Duodenal mucosa (tissue), 2 donors: ENCODE measurements at regions not wholly inside any gene's neighbourhood (a gene's known extent, or its start where the extent isn't known, plus 50 kb on each side); places are given as distances from the start of the nearest gene placed in this dataset.
"Not testable (repeated sequence)": the region's sequence is repeated elsewhere in the genome, so short reads cannot be mapped to it uniquely, and the experiment has no call there.

Source experiments
- H3K27ac ChIP-seq: one replicate; pipeline ENCODE4 v1.7.0; 2013; ENCODE audit warnings: low read depth, low read length
- H3K27me3 ChIP-seq, 2 donors: one replicate each; pipeline ENCODE4 v1.7.0; 2013; ENCODE audit warnings: low read length in 2 of 2, control low read depth in 1 of 2; ENCODE audit not compliant: insufficient read depth in 2 of 2, control insufficient read depth in 1 of 2
- H3K36me3 ChIP-seq, 2 donors: one replicate each; pipeline ENCODE4 v1.7.0; 2013; ENCODE audit warnings: low read length in 2 of 2, control low read depth in 1 of 2; ENCODE audit not compliant: insufficient read depth in 2 of 2, control insufficient read depth in 1 of 2
- H3K4me1 ChIP-seq, 2 donors: one replicate each; pipeline ENCODE4 v1.7.0; 2013; ENCODE audit warnings: low read length in 2 of 2, control low read depth in 1 of 2; ENCODE audit not compliant: insufficient read depth in 2 of 2, control insufficient read depth in 1 of 2
- H3K4me3 ChIP-seq, 2 donors: one replicate each; pipeline ENCODE4 v1.7.0; 2013; ENCODE audit warnings: low read length in 2 of 2, low read depth in 1 of 2
- H3K9ac ChIP-seq, 2 donors: one replicate each; pipeline ENCODE4 v1.7.0; 2013; ENCODE audit warnings: low read length in 2 of 2, low read depth in 1 of 2
- H3K9me3 ChIP-seq, 2 donors: one replicate each; pipeline ENCODE4 v1.7.0; 2013; ENCODE audit warnings: low read length in 2 of 2, control low read depth in 1 of 2; ENCODE audit not compliant: control insufficient read depth in 1 of 2

DNA sequence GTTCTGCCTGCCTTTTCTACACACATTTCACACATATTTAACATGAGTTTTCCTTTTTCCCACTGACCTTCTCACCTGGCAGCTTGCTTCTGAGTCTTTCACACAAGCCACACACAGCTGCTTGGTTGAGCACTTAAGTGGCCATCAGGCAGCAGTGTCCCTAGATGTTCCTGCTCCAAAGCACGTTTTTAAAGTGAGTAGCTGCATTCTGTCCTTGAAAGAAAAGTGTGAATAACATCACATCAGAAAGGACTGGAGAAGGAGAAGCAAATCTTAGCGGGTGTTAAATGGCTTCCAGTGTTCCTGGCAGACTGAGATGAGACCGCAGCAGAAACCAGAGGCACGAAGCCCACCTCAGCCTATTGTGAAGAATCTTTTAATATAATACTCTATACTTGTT is 209.2 kb upstream of the IRX4 start:
- Histone ChIP-seq H3K4me3 (no peak overlapping the region), H3K27me3 (no peaks in the 10 kb centered on the region), H3K9ac (no peak overlapping the region), H3K27ac (no peak overlapping the region), H3K9me3 (no peaks in the 10 kb centered on the region), H3K4me1 (no peaks in the 10 kb centered on the region), H3K36me3 (no peaks in the 10 kb centered on the region)

DNA sequence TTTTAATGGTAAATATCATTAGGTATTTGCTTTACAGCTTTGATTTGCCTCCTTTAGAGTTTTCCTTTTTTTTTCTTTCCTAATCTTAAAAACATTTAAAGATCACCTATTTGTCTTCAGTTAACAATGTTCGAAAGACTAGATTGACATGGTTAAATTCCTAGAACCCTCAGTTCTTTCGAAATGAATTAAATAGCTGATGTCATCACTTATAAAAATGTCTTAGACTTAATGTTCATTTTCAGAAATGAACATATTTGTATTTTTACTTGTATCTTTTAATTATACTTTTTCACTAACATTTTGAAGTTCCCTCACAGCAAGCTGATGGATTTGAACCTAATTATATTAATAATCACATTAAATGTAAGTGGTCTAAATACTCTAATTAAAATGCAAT is 205.3 kb upstream of the IRX4 start:
- no peak overlapping the region for H3K9ac ChIP-seq
- H3K27me3 ChIP-seq, result no peaks in the 10 kb centered on the region
- H3K36me3 ChIP-seq, result no peaks in the 10 kb centered on the region
- no peaks in the 10 kb centered on the region for H3K9me3 ChIP-seq
- no peaks in the 10 kb centered on the region for H3K4me1 ChIP-seq
- no peak overlapping the region for H3K27ac ChIP-seq
- H3K4me3 ChIP-seq, result no peak overlapping the region

DNA sequence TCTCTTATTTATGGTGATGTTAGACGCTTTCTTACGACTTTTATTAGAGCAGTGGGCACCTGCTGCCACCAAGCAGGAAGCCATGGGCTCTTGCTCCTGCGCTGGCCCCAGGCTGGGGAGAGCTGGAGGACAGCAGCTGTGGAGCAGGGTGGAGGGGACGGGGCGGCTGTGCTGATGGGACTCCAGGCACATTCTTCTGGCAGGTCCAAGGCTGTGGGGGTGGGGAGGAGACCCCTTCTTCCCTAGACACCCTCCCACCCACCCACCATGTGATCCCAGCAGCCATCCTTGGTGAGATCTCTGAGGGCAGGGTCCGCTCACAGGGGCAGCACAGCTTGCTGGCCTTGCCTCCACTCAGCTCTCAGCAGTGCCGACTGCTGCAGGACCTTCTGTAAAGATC is 192.6 kb upstream of the IRX4 start:
- H3K9ac ChIP-seq, result no peak overlapping the region
- H3K27me3 ChIP-seq, result no peaks in the 10 kb centered on the region
- H3K9me3 ChIP-seq, result no peaks in the 10 kb centered on the region
- H3K4me1 ChIP-seq, result no peaks in the 10 kb centered on the region
- H3K27ac ChIP-seq, result no peak overlapping the region
- H3K36me3 ChIP-seq, result no peaks in the 10 kb centered on the region
- no peak overlapping the region for H3K4me3 ChIP-seq

GRCh38 chr5:2071562-2071961 is 188.8 kb upstream of the IRX4 start:
- no peak overlapping the region for H3K27ac ChIP-seq
- no peak overlapping the region for H3K4me3 ChIP-seq
- no peaks in the 10 kb centered on the region for H3K4me1 ChIP-seq
- H3K27me3 ChIP-seq, result no peaks in the 10 kb centered on the region
- no peaks in the 10 kb centered on the region for H3K36me3 ChIP-seq
- no peak overlapping the region for H3K9ac ChIP-seq
- no peaks in the 10 kb centered on the region for H3K9me3 ChIP-seq

DNA sequence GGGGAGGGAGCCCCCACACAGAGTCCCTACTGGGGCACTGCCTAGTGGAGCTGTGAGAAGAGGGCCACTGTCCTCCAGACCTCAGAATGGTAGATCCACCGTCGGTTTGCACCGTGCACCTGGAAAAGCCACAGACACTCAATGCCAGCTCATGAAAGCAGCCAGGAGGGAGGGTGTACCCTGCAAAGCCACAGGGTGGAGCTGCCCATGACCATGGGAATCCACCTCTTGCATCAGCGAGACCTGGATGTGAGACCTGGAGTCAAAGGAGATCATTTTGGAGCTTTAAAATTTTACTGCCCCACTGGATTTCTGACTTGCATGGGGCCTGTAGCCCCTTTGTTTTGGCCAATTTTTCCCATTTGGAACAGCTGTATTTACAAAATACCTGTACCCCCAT is 188.1 kb upstream of the IRX4 start:
- not testable (repeated sequence) for H3K27ac ChIP-seq, H3K9me3 ChIP-seq, H3K4me3 ChIP-seq, H3K4me1 ChIP-seq, H3K36me3 ChIP-seq, H3K27me3 ChIP-seq, H3K9ac ChIP-seq

GRCh38 chr5:2068531-2068930 is 185.8 kb upstream of the IRX4 start:
- Histone ChIP-seq H3K9me3 (no peaks in the 10 kb centered on the region), H3K9ac (no peak overlapping the region), H3K4me3 (no peak overlapping the region), H3K27ac (no peak overlapping the region), H3K4me1 (no peaks in the 10 kb centered on the region), H3K27me3 (no peaks in the 10 kb centered on the region), H3K36me3 (no peaks in the 10 kb centered on the region)

DNA sequence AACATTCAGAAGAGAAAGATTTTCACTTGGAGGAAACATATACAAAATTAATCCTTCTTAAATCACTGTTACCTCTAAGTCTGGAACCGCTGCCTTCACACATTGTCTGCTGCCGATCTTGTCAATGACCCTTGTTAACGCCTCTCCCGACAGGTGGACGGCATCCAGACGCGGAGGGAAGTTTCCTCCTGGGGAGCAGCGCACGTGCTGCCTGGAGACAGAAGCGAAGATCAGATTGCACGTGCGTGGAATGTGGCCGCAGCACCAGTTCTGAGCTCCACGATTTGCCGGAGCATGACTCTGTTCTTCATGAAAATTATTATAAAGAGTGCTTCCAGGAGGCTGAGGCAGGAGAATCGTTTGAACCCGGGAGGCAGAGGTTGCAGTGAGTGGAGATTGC is 183.6 kb upstream of the IRX4 start:
- Histone ChIP-seq H3K27ac (no peak overlapping the region), H3K9me3 (no peaks in the 10 kb centered on the region), H3K36me3 (no peaks in the 10 kb centered on the region), H3K4me3 (no peak overlapping the region), H3K27me3 (no peaks in the 10 kb centered on the region), H3K9ac (no peak overlapping the region), H3K4me1 (no peaks in the 10 kb centered on the region)

DNA sequence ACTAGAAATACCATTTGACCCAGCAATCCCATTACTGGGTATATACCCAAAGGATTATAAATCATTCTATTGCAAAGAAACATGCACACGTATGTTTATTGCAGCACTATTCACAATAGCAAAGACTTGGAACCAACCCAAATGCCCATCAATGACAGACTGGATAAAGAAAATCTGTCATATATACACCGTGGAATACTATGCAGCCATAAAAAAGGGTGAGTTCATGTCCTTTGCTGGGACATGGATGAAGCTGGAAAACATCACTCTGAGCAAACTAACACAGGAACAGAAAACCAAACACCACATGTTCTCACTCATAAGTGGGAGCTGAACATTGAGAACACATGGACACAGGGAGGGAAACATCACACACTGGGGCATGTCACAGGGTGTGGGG is 180.7 kb upstream of the IRX4 start:
- H3K27me3 ChIP-seq, H3K27ac ChIP-seq, H3K4me1 ChIP-seq, H3K36me3 ChIP-seq, H3K9me3 ChIP-seq, H3K9ac ChIP-seq, H3K4me3 ChIP-seq: not testable (repeated sequence)

- Histone ChIP-seq H3K36me3 (no peaks in the 10 kb centered on the region), H3K9me3 (no peaks in the 10 kb centered on the region), H3K27ac (no peak overlapping the region), H3K27me3 (no peaks in the 10 kb centered on the region), H3K4me1 (no peaks in the 10 kb centered on the region), H3K9ac (no peak overlapping the region), H3K4me3 (no peak overlapping the region)
Observed at GRCh38 chr5:2052687-2053086, 170.0 kb upstream of the IRX4 start.

DNA sequence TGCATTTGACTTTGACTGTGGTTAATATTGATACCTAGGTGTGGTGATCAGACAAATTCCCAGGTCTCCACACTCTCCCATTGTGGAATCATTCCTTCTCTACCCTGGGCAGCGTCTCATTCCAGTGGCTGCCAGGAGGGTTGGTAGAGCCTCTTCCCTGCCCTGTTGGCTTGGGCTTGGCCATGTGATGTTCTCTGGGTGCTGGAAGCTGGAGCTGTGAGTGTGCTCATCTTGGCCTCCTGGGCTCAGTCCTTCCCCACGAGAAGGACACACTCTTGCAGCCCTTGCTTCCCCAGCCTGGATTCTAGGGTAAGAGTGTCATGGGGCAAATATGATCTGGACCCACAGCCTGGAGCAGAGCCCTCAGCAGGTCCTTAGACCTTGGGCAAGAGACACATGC is 167.2 kb upstream of the IRX4 start:
- no peaks in the 10 kb centered on the region for H3K36me3 ChIP-seq
- H3K27ac ChIP-seq, result no peak overlapping the region
- H3K9ac ChIP-seq, result no peak overlapping the region
- no peaks in the 10 kb centered on the region for H3K4me1 ChIP-seq
- H3K27me3 ChIP-seq, result no peaks in the 10 kb centered on the region
- H3K4me3 ChIP-seq, result no peak overlapping the region
- no peaks in the 10 kb centered on the region for H3K9me3 ChIP-seq

- H3K27ac ChIP-seq, result no peak overlapping the region
- H3K4me1 ChIP-seq, result no peaks in the 10 kb centered on the region
- H3K9ac ChIP-seq, result no peak overlapping the region
- no peaks in the 10 kb centered on the region for H3K27me3 ChIP-seq
- H3K9me3 ChIP-seq, result no peaks in the 10 kb centered on the region
- H3K36me3 ChIP-seq, result no peaks in the 10 kb centered on the region
- no peak overlapping the region for H3K4me3 ChIP-seq
Observed at GRCh38 chr5:2048664-2049063, 165.9 kb upstream of the IRX4 start.
